Astrocyte (in vitro differentiated cells and primary cell): ENCODE measurements at regions not wholly inside any gene's neighbourhood (a gene's known extent, or its start where the extent isn't known, plus 50 kb on each side); places are given as distances from the start of the nearest gene placed in this dataset.

Experiments used
- DNase-seq: peaks from one replicate; pipeline ENCODE4 v3.0.0-alpha.2; 2010; ENCODE audit warnings: low read depth
- FAIRE-seq: peaks from 2 replicates; lab custom pipeline; 2011; peaks lifted over from hg19 to GRCh38; lab: Jason Lieb, UNC
- H2AFZ ChIP-seq: 2 replicates; pipeline ENCODE4 v1.6.0; 2012; ENCODE audit warnings: low read depth, low read length, inconsistent platforms
- H3K27ac ChIP-seq: 2 replicates; pipeline ENCODE4 v1.5.1; 2011; ENCODE audit warnings: low read depth, low read length, inconsistent platforms
- H3K27me3 ChIP-seq: 2 replicates; pipeline ENCODE4 v1.6.0; 2011; ENCODE audit warnings: low read length, inconsistent platforms; ENCODE audit not compliant: insufficient read depth
- H3K36me3 ChIP-seq: 2 replicates; pipeline ENCODE4 v1.5.1; 2011; ENCODE audit warnings: low read length, inconsistent platforms; ENCODE audit not compliant: insufficient read depth
- H3K4me1 ChIP-seq: 2 replicates; pipeline ENCODE4 v1.5.1; 2011; ENCODE audit warnings: low read length, inconsistent platforms; ENCODE audit not compliant: insufficient read depth
- H3K4me2 ChIP-seq: 2 replicates; pipeline ENCODE4 v1.6.0; 2012; ENCODE audit warnings: low read length, inconsistent platforms
- H3K4me3 ChIP-seq: 2 replicates; pipeline ENCODE4 v1.5.1; 2011; ENCODE audit warnings: low read depth, mild to moderate bottlenecking, low read length, inconsistent platforms; ENCODE audit not compliant: insufficient read depth
- H3K79me2 ChIP-seq: 2 replicates; pipeline ENCODE4 v1.6.0; 2012; ENCODE audit warnings: mild to moderate bottlenecking, low read length, inconsistent platforms; ENCODE audit not compliant: insufficient read depth
- H3K9ac ChIP-seq: 2 replicates; pipeline ENCODE4 v1.6.0; 2012; ENCODE audit warnings: mild to moderate bottlenecking, low read length, inconsistent platforms
- H3K9me3 ChIP-seq: 2 replicates; pipeline ENCODE4 v1.5.1; 2012; ENCODE audit warnings: low read depth, mild to moderate bottlenecking, low read length, inconsistent platforms; ENCODE audit not compliant: insufficient read depth
- H4K20me1 ChIP-seq: 2 replicates; pipeline ENCODE4 v1.6.0; 2012; ENCODE audit warnings: low read length, inconsistent platforms; ENCODE audit not compliant: insufficient read depth
- H3K27ac Mint-ChIP-seq: one replicate; pipeline ENCODE4 v1.8.0; 2021; ENCODE audit warnings: mild to moderate bottlenecking, mixed read lengths; ENCODE audit not compliant: unreplicated experiment
- H3K27me3 Mint-ChIP-seq: one replicate; pipeline ENCODE4 v1.8.0; 2021; ENCODE audit warnings: low read depth, mixed read lengths; ENCODE audit not compliant: unreplicated experiment
- H3K36me3 Mint-ChIP-seq: one replicate; pipeline ENCODE4 v1.8.0; 2021; ENCODE audit warnings: low read depth, mixed read lengths; ENCODE audit not compliant: unreplicated experiment
- H3K4me1 Mint-ChIP-seq: one replicate; pipeline ENCODE4 v1.8.0; 2021; ENCODE audit warnings: low read depth, mixed read lengths; ENCODE audit not compliant: unreplicated experiment
- H3K4me3 Mint-ChIP-seq: one replicate; pipeline ENCODE4 v1.8.0; 2021; ENCODE audit warnings: mild to moderate bottlenecking, moderate library complexity, mixed read lengths; ENCODE audit not compliant: unreplicated experiment
- H3K9me3 Mint-ChIP-seq: one replicate; pipeline ENCODE4 v1.8.0; 2021; ENCODE audit warnings: mild to moderate bottlenecking, mixed read lengths; ENCODE audit not compliant: unreplicated experiment
- EZH2 ChIP-seq: IDR thresholded peaks from 2 replicates; pipeline ENCODE4 v1.6.1; 2012; ENCODE audit warnings: mild to moderate bottlenecking, low read length, inconsistent platforms; ENCODE audit not compliant: insufficient read depth
- TF ChIP-seq, protein P1 (sequence below): IDR thresholded peaks from 2 replicates; pipeline ENCODE4 v1.5.1; 2011; ENCODE audit warnings: low read depth, mild to moderate bottlenecking, inconsistent platforms, low read length, moderate library complexity; ENCODE audit not compliant: insufficient read depth

DNA sequence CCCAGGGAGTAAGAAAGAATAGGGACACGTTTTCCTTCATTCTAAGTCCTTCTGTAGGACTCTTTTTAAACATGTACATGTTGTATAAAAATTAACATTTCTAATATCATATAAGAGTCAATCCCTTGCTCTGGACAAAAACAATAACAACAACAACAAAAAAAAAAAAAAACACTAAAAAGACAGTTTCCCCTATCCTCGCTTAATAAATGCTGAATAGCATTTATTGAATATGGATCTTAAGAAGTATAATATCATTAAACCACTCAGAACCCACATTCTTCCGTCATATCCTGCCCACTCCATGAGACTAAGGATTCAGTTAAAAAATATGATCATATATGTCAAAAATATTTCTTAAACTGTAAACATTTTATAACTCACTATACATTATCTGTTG is 145.1 kb downstream of the AQP9 start:
- Histone ChIP-seq H3K36me3 (no peaks in the 10 kb centered on the region), H3K27ac (no peak overlapping the region), H4K20me1 (no peaks in the 10 kb centered on the region), H3K4me1 (no peaks in the 10 kb centered on the region), H3K79me2 (no peaks in the 10 kb centered on the region), H3K4me3 (no peak overlapping the region), H3K9ac (no peak overlapping the region), H3K4me2 (no peak overlapping the region), H2AFZ (no peak overlapping the region), H3K9me3 (no peaks in the 10 kb centered on the region), H3K27me3 (peaks cover 2% of the 10 kb centered on the region)
- H3K4me3 Mint-ChIP-seq: no peak overlapping the region
- H3K27me3 Mint-ChIP-seq: peaks cover 2% of the 10 kb centered on the region
- FAIRE-seq: no peak
- TF ChIP-seq, protein P1, sequence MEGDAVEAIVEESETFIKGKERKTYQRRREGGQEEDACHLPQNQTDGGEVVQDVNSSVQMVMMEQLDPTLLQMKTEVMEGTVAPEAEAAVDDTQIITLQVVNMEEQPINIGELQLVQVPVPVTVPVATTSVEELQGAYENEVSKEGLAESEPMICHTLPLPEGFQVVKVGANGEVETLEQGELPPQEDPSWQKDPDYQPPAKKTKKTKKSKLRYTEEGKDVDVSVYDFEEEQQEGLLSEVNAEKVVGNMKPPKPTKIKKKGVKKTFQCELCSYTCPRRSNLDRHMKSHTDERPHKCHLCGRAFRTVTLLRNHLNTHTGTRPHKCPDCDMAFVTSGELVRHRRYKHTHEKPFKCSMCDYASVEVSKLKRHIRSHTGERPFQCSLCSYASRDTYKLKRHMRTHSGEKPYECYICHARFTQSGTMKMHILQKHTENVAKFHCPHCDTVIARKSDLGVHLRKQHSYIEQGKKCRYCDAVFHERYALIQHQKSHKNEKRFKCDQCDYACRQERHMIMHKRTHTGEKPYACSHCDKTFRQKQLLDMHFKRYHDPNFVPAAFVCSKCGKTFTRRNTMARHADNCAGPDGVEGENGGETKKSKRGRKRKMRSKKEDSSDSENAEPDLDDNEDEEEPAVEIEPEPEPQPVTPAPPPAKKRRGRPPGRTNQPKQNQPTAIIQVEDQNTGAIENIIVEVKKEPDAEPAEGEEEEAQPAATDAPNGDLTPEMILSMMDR: no peak
- TF ChIP-seq EZH2: no peak
- no peaks in the 10 kb centered on the region for H3K9me3 Mint-ChIP-seq
- H3K27ac Mint-ChIP-seq: no peak overlapping the region
- no peak for DNase-seq
- H3K36me3 Mint-ChIP-seq: no peaks in the 10 kb centered on the region
- peaks cover 7% of the 10 kb centered on the region for H3K4me1 Mint-ChIP-seq

DNA sequence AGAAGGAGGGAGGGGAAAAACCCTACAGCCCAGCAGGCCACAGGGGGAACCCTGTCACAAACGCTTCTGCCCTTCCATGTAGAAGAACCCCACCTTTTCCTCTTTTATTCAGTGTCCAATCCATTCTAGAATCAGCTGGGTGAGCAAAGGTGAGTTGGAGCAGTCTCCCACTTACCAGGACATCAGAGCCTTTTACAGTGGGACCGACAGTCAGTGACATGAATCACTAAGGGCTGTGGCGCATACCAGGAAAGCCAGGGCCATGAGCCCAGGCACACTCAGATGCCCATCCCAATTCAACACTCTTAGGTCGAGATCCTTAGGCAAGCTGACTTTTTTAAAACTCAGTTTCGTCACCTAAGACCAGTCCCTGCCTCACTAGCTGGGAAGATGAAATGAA is 146.1 kb downstream of the AQP9 start:
- TF ChIP-seq EZH2: no peak
- TF ChIP-seq, protein P1: no peak

DNA sequence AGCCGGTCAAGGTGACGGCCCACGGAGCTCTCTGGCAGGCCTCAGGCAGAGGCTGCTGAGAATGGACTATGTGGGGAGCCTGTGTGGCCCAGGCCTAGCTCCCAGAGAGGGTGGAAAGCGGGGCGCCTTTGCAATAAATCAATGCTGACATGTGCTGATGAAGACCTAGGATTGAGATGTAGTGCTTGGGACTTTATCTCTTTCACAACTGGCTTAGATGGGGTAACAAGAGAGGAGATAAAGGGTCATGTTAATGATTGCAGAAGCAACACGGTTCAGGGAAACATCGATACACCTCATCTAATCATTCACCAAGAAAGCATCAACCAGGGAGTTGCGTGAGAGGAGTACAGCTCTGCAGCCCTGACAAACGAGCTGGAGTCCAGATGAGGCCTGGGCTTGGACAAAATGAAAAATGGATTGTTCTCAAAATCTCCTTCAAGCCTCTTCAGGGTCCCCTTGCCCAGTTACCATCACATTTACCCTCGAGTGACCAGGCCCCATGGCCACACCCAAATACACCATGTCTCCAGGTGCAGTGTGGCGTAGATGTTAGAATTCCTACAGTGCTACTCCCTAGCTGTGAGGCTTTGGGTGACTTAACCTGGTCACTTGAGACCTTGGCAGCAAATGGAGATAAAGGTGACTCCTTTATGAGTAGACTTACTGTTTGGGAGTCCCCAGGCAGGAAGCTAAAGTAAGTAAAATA is 146.4 kb upstream of the LIPC start:
- H3K27ac Mint-ChIP-seq: no peak overlapping the region
- no peak overlapping the region for H3K27ac ChIP-seq
- no peaks in the 10 kb centered on the region for H3K36me3 Mint-ChIP-seq
- H3K9me3 ChIP-seq: no peaks in the 10 kb centered on the region
- FAIRE-seq: no peak
- H2AFZ ChIP-seq: no peak overlapping the region
- no peaks in the 10 kb centered on the region for H3K27me3 ChIP-seq
- H3K4me3 ChIP-seq: no peak overlapping the region
- DNase-seq: no peak
- H3K27me3 Mint-ChIP-seq: peaks cover 2% of the 10 kb centered on the region
- no peak overlapping the region for H3K4me3 Mint-ChIP-seq
- peaks cover 7% of the 10 kb centered on the region for H3K4me1 Mint-ChIP-seq
- TF ChIP-seq, protein P1: no peak
- TF ChIP-seq EZH2: no peak
- no peaks in the 10 kb centered on the region for H3K4me1 ChIP-seq
- no peaks in the 10 kb centered on the region for H4K20me1 ChIP-seq
- H3K9me3 Mint-ChIP-seq: no peaks in the 10 kb centered on the region
- no peaks in the 10 kb centered on the region for H3K36me3 ChIP-seq
- H3K9ac ChIP-seq: no peak overlapping the region
- H3K4me2 ChIP-seq: no peak overlapping the region
- no peaks in the 10 kb centered on the region for H3K79me2 ChIP-seq

More for the DNA sequence above, 146.1 kb downstream of the AQP9 start:
- Mint-ChIP-seq H3K4me1 (peaks cover 7% of the 10 kb centered on the region), H3K36me3 (no peaks in the 10 kb centered on the region), H3K27me3 (peaks cover 2% of the 10 kb centered on the region), H3K4me3 (no peak overlapping the region), H3K27ac (no peak overlapping the region), H3K9me3 (no peaks in the 10 kb centered on the region)
- Histone ChIP-seq H3K9me3 (no peaks in the 10 kb centered on the region), H2AFZ (no peak overlapping the region), H3K27me3 (peaks cover 2% of the 10 kb centered on the region), H3K27ac (no peak overlapping the region), H3K4me3 (no peak overlapping the region), H3K4me2 (no peak overlapping the region), H3K9ac (no peak overlapping the region), H4K20me1 (no peaks in the 10 kb centered on the region), H3K79me2 (no peaks in the 10 kb centered on the region), H3K4me1 (no peaks in the 10 kb centered on the region), H3K36me3 (no peaks in the 10 kb centered on the region)
- no peak for FAIRE-seq
- no peak for DNase-seq
